Gastrocnemius medialis (tissue), 4 donors: ENCODE measurements at regions not wholly inside any gene's neighbourhood (a gene's known extent, or its start where the extent isn't known, plus 50 kb on each side); places are given as distances from the start of the nearest gene placed in this dataset.

Experiments
- CTCF ChIP-seq, 5 experiments: fragments of 450-650 bp in 3 of 5; fragments of 200-600 bp in 2 of 5; sonication (generic) in 2 of 5; IDR thresholded peaks in 4 of 5; conservative IDR thresholded peaks in 1 of 5; 1 replicate in 4 of 5; 2 replicates in 1 of 5; pipeline ENCODE4 v1.5.1; 2016 to 2019; ENCODE audit warnings: antibody characterized with exemption in 5 of 5, mild to moderate bottlenecking in 3 of 5, moderate library complexity in 3 of 5
- POLR2A ChIP-seq, 2 donors: fragments of 450-650 bp; IDR thresholded peaks; one replicate each; pipeline ENCODE4 v1.6.1; 2017; ENCODE audit warnings: antibody characterized with exemption in 2 of 2, mild to moderate bottlenecking in 2 of 2, moderate library complexity in 2 of 2

- TF ChIP-seq CTCF (IDR thresholded peaks at IDR 0.05 in 4 of 5, conservative IDR thresholded peaks at IDR 0.05 in 1 of 5) (no peak), POLR2A (IDR thresholded peaks at IDR 0.05) (no peak)
Measured at GRCh38 chr18:59959073-59959472, 59.3 kb downstream of the PMAIP1 start.
